IMR-90 (cell line): ENCODE measurements at regions not wholly inside any gene's neighbourhood (a gene's known extent, or its start where the extent isn't known, plus 50 kb on each side); places are given as distances from the start of the nearest gene placed in this dataset.

Experiments
- ATAC-seq: fragments of 200-7000 bp; cut with Tn5 transposase; 2 replicates; pipeline ENCODE4 v1.9.1; 2020; ENCODE audit warnings: low read depth, mild to moderate bottlenecking, moderate library complexity
- BruUV-seq: library from RNA; stranded (reverse); fragments of 400-500 nt; replicated peaks from 2 replicates; lab custom pipeline; 2021; lab: Mats Ljungman, UMichigan
- CTCF ChIA-PET: fragments of 300-600 bp; formaldehyde crosslinking; extraction: SDS; loops from one replicate; lab custom pipeline; 2021; ENCODE audit warnings: antibody characterized with exemption; lab: Yijun Ruan, JAX
- POLR2A ChIA-PET: fragments of 300-600 bp; sonication (Branson Sonifier 250); formaldehyde crosslinking; loops from one replicate; lab custom pipeline; 2022; ENCODE audit warnings: antibody characterized with exemption; ENCODE audit not compliant: unreplicated experiment; lab: Charles Lee
- DNase-seq: peaks from one replicate; pipeline ENCODE4 v3.0.0; 2013
- H2AFZ ChIP-seq: replicated peaks from 2 replicates; pipeline ENCODE3; 2013; ENCODE audit warnings: low read length, mild to moderate bottlenecking; ENCODE audit not compliant: poor library complexity
- H2AK5ac ChIP-seq: 2 replicates; pipeline ENCODE4 v1.6.1; 2013; ENCODE audit warnings: low read depth, low read length, inconsistent platforms
- H2AK9ac ChIP-seq: replicated peaks from 2 replicates; pipeline ENCODE3; 2013; ENCODE audit warnings: mild to moderate bottlenecking, low read depth, low read length, moderate library complexity; ENCODE audit not compliant: poor library complexity
- H2BK120ac ChIP-seq: 2 replicates; pipeline ENCODE4 v1.6.1; 2013; ENCODE audit warnings: low read depth, low read length, inconsistent platforms
- H2BK15ac ChIP-seq: 3 replicates; pipeline ENCODE4 v1.6.1; 2013; ENCODE audit warnings: low read depth, low read length, inconsistent platforms
- H2BK20ac ChIP-seq: 2 replicates; pipeline ENCODE4 v1.6.1; 2013; ENCODE audit warnings: low read depth, mild to moderate bottlenecking, inconsistent platforms, low read length, moderate library complexity
- H2BK5ac ChIP-seq: 2 replicates; pipeline ENCODE4 v1.6.1; 2013; ENCODE audit warnings: mild to moderate bottlenecking, low read depth, low read length, inconsistent platforms; ENCODE audit not compliant: poor library complexity, severe bottlenecking
- H3K14ac ChIP-seq: replicated peaks from 2 replicates; pipeline ENCODE4 v1.6.1; 2013; ENCODE audit warnings: low read depth, low read length, inconsistent platforms
- H3K18ac ChIP-seq: 2 replicates; pipeline ENCODE4 v1.6.1; 2013; ENCODE audit warnings: low read depth, low read length, control low read depth
- H3K23ac ChIP-seq: 2 replicates; pipeline ENCODE4 v1.6.1; 2013; ENCODE audit warnings: low read depth, low read length, inconsistent platforms
- H3K27ac ChIP-seq: 2 replicates; pipeline ENCODE4 v1.5.1; 2013; ENCODE audit warnings: mild to moderate bottlenecking, control low read depth, low read length; ENCODE audit not compliant: insufficient read depth
- H3K27me3 ChIP-seq: 2 replicates; pipeline ENCODE4 v1.6.1; 2013; ENCODE audit warnings: low read length; ENCODE audit not compliant: control insufficient read depth, insufficient read depth
- H3K36me3 ChIP-seq: 2 replicates; pipeline ENCODE4 v1.6.1; 2013; ENCODE audit warnings: low read length, mixed read lengths; ENCODE audit not compliant: control insufficient read depth, insufficient read depth
- H3K4ac ChIP-seq: 2 replicates; pipeline ENCODE4 v1.6.1; 2013; ENCODE audit warnings: low read depth, low read length, inconsistent platforms
- H3K4me1 ChIP-seq: 2 replicates; pipeline ENCODE4 v1.6.1; 2013; ENCODE audit warnings: low read length, mixed read lengths; ENCODE audit not compliant: control insufficient read depth, insufficient read depth
- H3K4me2 ChIP-seq: 2 replicates; pipeline ENCODE4 v1.6.1; 2013; ENCODE audit warnings: low read depth, mild to moderate bottlenecking, control low read depth, low read length, moderate library complexity
- H3K4me3 ChIP-seq: 2 replicates; pipeline ENCODE4 v1.5.1; 2013; ENCODE audit warnings: low read depth, mild to moderate bottlenecking, control low read depth, low read length, moderate library complexity; ENCODE audit not compliant: insufficient read depth
- H3K56ac ChIP-seq: 2 replicates; pipeline ENCODE4 v1.6.1; 2013; ENCODE audit warnings: low read length, inconsistent platforms; ENCODE audit not compliant: insufficient read depth; ENCODE audit errors: extremely low read depth
- H3K79me1 ChIP-seq, 2 experiments: 2 replicates each; pipeline ENCODE4 v1.6.1; 2013; ENCODE audit warnings: low read length in 2 of 2, inconsistent platforms in 1 of 2, low read depth in 1 of 2
- H3K9ac ChIP-seq: 2 replicates; pipeline ENCODE4 v1.6.1; 2013; ENCODE audit warnings: low read depth, low read length, control low read depth
- H3K9me1 ChIP-seq: 2 replicates; pipeline ENCODE4 v1.6.1; 2013; ENCODE audit warnings: low read length, inconsistent platforms; ENCODE audit not compliant: insufficient read depth
- H3K9me3 ChIP-seq: 2 replicates; pipeline ENCODE4 v1.6.1; 2013; ENCODE audit warnings: low read length; ENCODE audit not compliant: control insufficient read depth, insufficient read depth
- H4K20me1 ChIP-seq: 2 replicates; pipeline ENCODE4 v1.6.1; 2013; ENCODE audit warnings: low read length, inconsistent platforms; ENCODE audit not compliant: insufficient read depth
- H4K5ac ChIP-seq: 2 replicates; pipeline ENCODE4 v1.6.1; 2013; ENCODE audit warnings: mild to moderate bottlenecking, low read depth, low read length, control low read depth
- H4K8ac ChIP-seq, 2 experiments: 2 replicates each; pipeline ENCODE4 v1.6.1; 2013; ENCODE audit warnings: low read depth in 2 of 2, low read length in 2 of 2, control low read depth in 1 of 2, inconsistent platforms in 1 of 2
- H4K91ac ChIP-seq: 2 replicates; pipeline ENCODE4 v1.6.1; 2013; ENCODE audit warnings: low read depth, low read length, inconsistent platforms; ENCODE audit not compliant: insufficient read depth
- BHLHE40 ChIP-seq: fragments of 150-350 bp; IDR thresholded peaks from 2 replicates; pipeline ENCODE4 v1.6.1; 2016; ENCODE audit warnings: mild to moderate bottlenecking, low read depth, low read length
- CEBPB ChIP-seq: IDR thresholded peaks from 2 replicates; pipeline ENCODE4 v1.6.1; 2012; ENCODE audit warnings: low read depth, low read length, improper control_type of control experiment
- CHD1 ChIP-seq: IDR thresholded peaks from 2 replicates; pipeline ENCODE4 v1.6.1; 2012; ENCODE audit warnings: low read depth, low read length, improper control_type of control experiment
- CTCF ChIP-seq: conservative IDR thresholded peaks from 2 replicates; pipeline ENCODE4 v1.5.1; 2012; ENCODE audit warnings: mild to moderate bottlenecking, low read depth, low read length, improper control_type of control experiment
- ELK1 ChIP-seq: fragments of 150-350 bp; IDR thresholded peaks from 2 replicates; pipeline ENCODE4 v1.6.1; 2016; ENCODE audit warnings: low read depth, mild to moderate bottlenecking, low read length, moderate library complexity, borderline replicate concordance
- FOS ChIP-seq: fragments of 150-350 bp; IDR thresholded peaks from 2 replicates; pipeline ENCODE4 v1.6.1; 2016; ENCODE audit warnings: low read depth, low read length
- MAFK ChIP-seq: IDR thresholded peaks from 2 replicates; pipeline ENCODE4 v1.6.1; 2012; ENCODE audit warnings: low read depth, low read length, improper control_type of control experiment
- MAZ ChIP-seq: IDR thresholded peaks from 2 replicates; pipeline ENCODE4 v1.6.1; 2012; ENCODE audit warnings: low read depth, mild to moderate bottlenecking, low read length, improper control_type of control experiment, moderate library complexity, borderline replicate concordance
- POLR2A ChIP-seq: IDR thresholded peaks from 2 replicates; pipeline ENCODE4 v1.6.1; 2012; ENCODE audit warnings: mild to moderate bottlenecking, low read depth, low read length
- RAD21 ChIP-seq: IDR thresholded peaks from 2 replicates; pipeline ENCODE4 v1.6.1; 2012; ENCODE audit warnings: low read length, improper control_type of control experiment
- RFX5 ChIP-seq: IDR thresholded peaks from 2 replicates; pipeline ENCODE4 v1.8.0; 2012; ENCODE audit warnings: low read depth, mild to moderate bottlenecking, low read length, moderate library complexity
- SMC3 ChIP-seq: fragments of 150-350 bp; IDR thresholded peaks from 2 replicates; pipeline ENCODE4 v1.6.1; 2016; ENCODE audit warnings: low read depth, mild to moderate bottlenecking, antibody characterized with exemption, low read length, moderate library complexity
- USF2 ChIP-seq: fragments of 150-350 bp; IDR thresholded peaks from 2 replicates; pipeline ENCODE4 v1.6.1; 2017; ENCODE audit warnings: mild to moderate bottlenecking, antibody characterized with exemption, low read length, low read depth
- WGBS, 2 experiments: methylation state at CpG; one replicate each; pipeline versions ENCODE4 v1.1.5 to v1.1.7; 2013; ENCODE audit warnings: missing lambda C conversion rate in 2 of 2; ENCODE audit not compliant: insufficient read length in 1 of 2; ENCODE audit errors: extremely low coverage in 2 of 2; 5-methylcytosine and 5-hydroxymethylcytosine counted together
- dilution Hi-C: fragments of 300-500 bp; cut with HindIII; formaldehyde crosslinking; loops from one replicate; pipeline ENCODE4 v1.14.3; 2018; ENCODE audit warnings: low sequenced_read_pairs; ENCODE audit not compliant: unreplicated experiment
- in situ Hi-C: fragments of 300-500 bp; cut with MboI; formaldehyde crosslinking; loops from 3 replicates; pipeline ENCODE4 v1.14.3; 2019; ENCODE audit warnings: low sequenced_read_pairs, inconsistent platforms, mixed read lengths
- intact Hi-C: fragments of 100-400 bp; cut with micrococcal nuclease; formaldehyde crosslinking; loops from 2 replicates; pipeline ENCODE4 v1.10.0; 2022

- Histone ChIP-seq H3K18ac (no peak overlapping the region), H3K27ac (no peak overlapping the region), H2BK5ac (no peak overlapping the region), H4K91ac (no peak overlapping the region), H3K23ac (no peak overlapping the region), H3K9ac (no peak overlapping the region), H3K9me1 (no peaks in the 10 kb centered on the region), H2AFZ (no peak overlapping the region), H3K4me2 (no peak overlapping the region), H3K79me1 (no peaks in the 10 kb centered on the region), H3K4me1 (no peaks in the 10 kb centered on the region), H2AK9ac (no peak overlapping the region), H3K9me3 (peaks cover 13% of the 10 kb centered on the region; the same call in 1 of the 2 replicates), H4K20me1 (no peaks in the 10 kb centered on the region), H4K8ac (no peak overlapping the region), H3K27me3 (no peaks in the 10 kb centered on the region), H3K56ac (no peak overlapping the region), H4K5ac (no peak overlapping the region), H3K36me3 (no peaks in the 10 kb centered on the region), H3K4ac (no peak overlapping the region), H2BK120ac (no peak overlapping the region), H2AK5ac (no peak overlapping the region), H3K4me3 (no peak overlapping the region), H3K14ac (no peak overlapping the region), H2BK20ac (no peak overlapping the region), H2BK15ac (no peak overlapping the region)
- DNase-seq (no peak), ATAC-seq (no peak)
- no TSS peak for BruUV-seq
- POLR2A ChIA-PET, result no interaction called here
- WGBS, 2 experiments, result no CpG with 5 or more reads among the region's 3 CpGs
- dilution Hi-C loops (no loop called here), intact Hi-C loops (no loop called here), in situ Hi-C loops (no loop called here)
- CTCF ChIA-PET, result no interaction called here
- no peak for TF ChIP-seq RFX5
- TF ChIP-seq MAZ, result no peak
- no peak for TF ChIP-seq FOS
- TF ChIP-seq CEBPB, result no peak
- no peak for TF ChIP-seq BHLHE40
- TF ChIP-seq POLR2A, result no peak
- TF ChIP-seq USF2, result no peak
- no peak for TF ChIP-seq MAFK
- no peak for TF ChIP-seq SMC3
- TF ChIP-seq CTCF, result no peak
- TF ChIP-seq ELK1, result no peak
- TF ChIP-seq CHD1, result no peak
- no peak for TF ChIP-seq RAD21
These were observed 1188.0 kb downstream of the UQCRFS1 start for GRCh38 chr19:28024920-28025319.
